ENCODE measurements at regions not wholly inside any gene's neighbourhood (a gene's known extent, or its start where the extent isn't known, plus 50 kb on each side); places are given as distances from the start of the nearest gene placed in this dataset.

DNA sequence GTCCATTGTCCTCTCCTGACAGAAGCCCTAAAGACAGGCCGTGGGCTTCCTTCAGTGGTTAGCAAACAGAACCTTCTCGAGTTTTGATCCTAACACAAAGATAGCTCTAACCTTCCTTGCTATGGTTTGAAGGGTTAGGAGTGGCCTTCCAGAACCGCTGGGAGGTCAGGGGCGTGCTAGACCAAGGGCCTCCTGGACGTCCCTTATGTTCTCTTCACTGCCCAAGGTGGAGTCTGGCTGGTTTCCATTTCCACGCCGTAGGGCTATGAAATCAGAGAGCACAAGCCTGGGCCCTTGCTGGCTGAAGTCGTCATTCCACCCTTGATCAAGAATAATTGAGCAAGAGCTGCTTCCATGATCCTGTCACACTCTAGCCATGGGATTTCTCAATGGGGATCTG is 475.1 kb downstream of the SHQ1 start:
- Histone ChIP-seq H3K27me3 (no peaks in the 10 kb centered on the region), H3K4me1 (peaks cover 0 to 6% (median 1%) of the 10 kb centered on the region in 4 donors), H3K4me3 (no peak overlapping the region), H3K27ac (no peak overlapping the region), H3K36me3 (peaks cover 3 to 18% (median 4%) of the 10 kb centered on the region in 4 donors), H3K9me3 (no peaks in the 10 kb centered on the region)
- no peak for ATAC-seq (ENCODE audit: low FRiP score in 2 of 2)
- no peak for DNase-seq
- 91 to 92% methylated on average over 8 of the region's 8 CpGs for WGBS, 2 donors
- TF ChIP-seq CTCF (IDR thresholded peaks at IDR 0.05) (no peak), POLR2A (IDR thresholded peaks at IDR 0.05) (no peak), EP300 (IDR thresholded peaks at IDR 0.05) (no peak), POLR2AphosphoS5 (IDR thresholded peaks at IDR 0.05) (no peak)

- Histone ChIP-seq H3K27ac (no peak overlapping the region), H3K9me3 (no peaks in the 10 kb centered on the region), H3K27me3 (no peaks in the 10 kb centered on the region), H3K36me3 (peaks cover 0 to 8% (median 0%) of the 10 kb centered on the region in 4 donors), H3K4me1 (peaks cover 0 to 6% (median under 1%) of the 10 kb centered on the region in 4 donors), H3K4me3 (no peak overlapping the region)
- ATAC-seq (ENCODE audit: low FRiP score in 2 of 2) (no peak), DNase-seq (no peak)
- WGBS, 2 donors = 67 to 81% methylated on average over 3 of the region's 3 CpGs
- TF ChIP-seq EP300 (IDR thresholded peaks at IDR 0.05) = no peak
- no peak for TF ChIP-seq CTCF (IDR thresholded peaks at IDR 0.05)
- no peak for TF ChIP-seq POLR2A (IDR thresholded peaks at IDR 0.05)
- TF ChIP-seq POLR2AphosphoS5 (IDR thresholded peaks at IDR 0.05) = no peak
These were observed 476.1 kb downstream of the SHQ1 start for GRCh38 chr3:72372161-72372560.

DNA sequence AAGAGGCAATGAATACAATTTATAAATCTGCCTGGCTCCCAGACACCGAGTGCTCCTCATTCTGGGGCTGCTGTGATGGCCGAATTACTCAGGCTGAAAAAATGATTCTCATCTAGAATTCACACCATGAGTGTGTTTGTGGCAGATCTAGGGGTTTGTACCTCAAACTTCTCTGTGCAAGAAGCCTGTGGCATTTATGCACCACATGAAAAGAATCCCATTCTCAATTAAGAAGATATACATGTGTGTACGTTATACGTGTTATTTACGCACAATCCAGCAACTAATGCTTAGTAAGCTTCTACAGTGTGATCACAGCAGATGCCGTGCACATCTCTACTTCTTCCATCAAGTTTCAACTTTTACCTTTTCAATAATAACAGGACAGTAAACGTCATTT is 476.8 kb downstream of the SHQ1 start:
- DNase-seq (no peak), ATAC-seq (ENCODE audit: low FRiP score in 2 of 2) (no peak)
- H3K36me3 ChIP-seq = peaks cover 0 to 2% (median 0%) of the 10 kb centered on the region in 4 donors
- H3K9me3 ChIP-seq = no peaks in the 10 kb centered on the region
- H3K27me3 ChIP-seq = no peaks in the 10 kb centered on the region
- 92 to 93% methylated on average over 7 of the region's 7 CpGs for WGBS, 2 donors
- H3K4me3 ChIP-seq = no peak overlapping the region
- H3K27ac ChIP-seq = no peak overlapping the region
- TF ChIP-seq POLR2AphosphoS5 (IDR thresholded peaks at IDR 0.05) (no peak), EP300 (IDR thresholded peaks at IDR 0.05) (no peak), POLR2A (IDR thresholded peaks at IDR 0.05) (no peak), CTCF (IDR thresholded peaks at IDR 0.05) (no peak)
- peaks cover 0 to 6% (median 0%) of the 10 kb centered on the region in 4 donors for H3K4me1 ChIP-seq

- no peaks in the 10 kb centered on the region for H3K27me3 ChIP-seq
- 85 to 91% methylated on average over 11 of the region's 11 CpGs for WGBS, 2 donors
- H3K27ac ChIP-seq = no peak overlapping the region
- no peak overlapping the region for H3K4me3 ChIP-seq
- ATAC-seq (ENCODE audit: low FRiP score in 2 of 2) (no peak), DNase-seq (peak in 1 of 2 donors; percentile 30)
- no peaks in the 10 kb centered on the region for H3K36me3 ChIP-seq
- TF ChIP-seq EP300 (IDR thresholded peaks at IDR 0.05) = no peak
- no peak for TF ChIP-seq CTCF (IDR thresholded peaks at IDR 0.05)
- TF ChIP-seq POLR2AphosphoS5 (IDR thresholded peaks at IDR 0.05) = no peak
- TF ChIP-seq POLR2A (IDR thresholded peaks at IDR 0.05) = no peak
- peaks cover 0 to 6% (median 0%) of the 10 kb centered on the region in 4 donors for H3K4me1 ChIP-seq
- no peaks in the 10 kb centered on the region for H3K9me3 ChIP-seq
These were observed 477.3 kb downstream of the SHQ1 start for GRCh38 chr3:72370947-72371346.

DNA sequence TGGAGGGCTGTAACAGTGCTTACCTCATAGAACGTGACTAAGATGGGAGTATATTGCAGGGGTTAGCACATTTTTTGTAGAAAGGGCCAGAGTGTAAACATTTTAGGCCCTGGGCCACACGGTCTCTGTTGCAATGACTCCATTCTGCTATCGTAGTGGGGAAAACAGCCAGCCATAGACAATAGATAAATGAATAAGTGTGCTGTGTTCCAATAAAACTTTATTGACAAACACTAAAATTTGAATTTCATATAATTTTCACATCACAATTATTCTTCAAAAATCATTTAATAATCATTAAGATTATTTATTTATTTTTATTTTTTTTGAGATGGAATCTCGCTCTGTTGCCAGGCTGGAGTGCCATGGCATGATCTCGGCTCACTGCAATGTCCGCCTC is 478.6 kb downstream of the SHQ1 start:
- H3K36me3 ChIP-seq = no peaks in the 10 kb centered on the region
- H3K27ac ChIP-seq = no peak overlapping the region
- no peaks in the 10 kb centered on the region for H3K9me3 ChIP-seq
- H3K4me3 ChIP-seq = no peak overlapping the region
- 83 to 97% methylated on average over 6 of the region's 6 CpGs for WGBS, 2 donors
- ATAC-seq (ENCODE audit: low FRiP score in 2 of 2) (no peak), DNase-seq (no peak)
- TF ChIP-seq POLR2A (IDR thresholded peaks at IDR 0.05) = no peak
- TF ChIP-seq EP300 (IDR thresholded peaks at IDR 0.05) = no peak
- TF ChIP-seq POLR2AphosphoS5 (IDR thresholded peaks at IDR 0.05) = no peak
- TF ChIP-seq CTCF (IDR thresholded peaks at IDR 0.05) = no peak
- no peaks in the 10 kb centered on the region for H3K4me1 ChIP-seq
- no peaks in the 10 kb centered on the region for H3K27me3 ChIP-seq
